Parathyroid adenoma (tissue), 2 donors: ENCODE measurements at regions not wholly inside any gene's neighbourhood (a gene's known extent, or its start where the extent isn't known, plus 50 kb on each side); places are given as distances from the start of the nearest gene placed in this dataset.

Source experiments
- H2AFZ ChIP-seq: fragments of 300-600 bp; sonication (generic); one replicate; pipeline ENCODE4 v1.7.0; 2017; ENCODE audit warnings: antibody characterized with exemption, mild to moderate bottlenecking
- H3K27ac ChIP-seq: fragments of 300-600 bp; sonication (generic); one replicate; pipeline ENCODE4 v1.7.0; 2017
- H3K27me3 ChIP-seq: fragments of 300-600 bp; sonication (generic); one replicate; pipeline ENCODE4 v1.7.0; 2017; ENCODE audit warnings: low read length; ENCODE audit not compliant: control insufficient read depth, insufficient read depth
- H3K36me3 ChIP-seq: fragments of 300-600 bp; sonication (generic); one replicate; pipeline ENCODE4 v1.7.0; 2017; ENCODE audit warnings: low read length; ENCODE audit not compliant: control insufficient read depth, insufficient read depth
- H3K4me1 ChIP-seq: fragments of 300-600 bp; sonication (generic); one replicate; pipeline ENCODE4 v1.7.0; 2017; ENCODE audit warnings: control low read depth
- H3K4me2 ChIP-seq: fragments of 300-600 bp; sonication (generic); one replicate; pipeline ENCODE4 v1.7.0; 2017; ENCODE audit warnings: low read length
- H3K4me3 ChIP-seq: fragments of 300-600 bp; sonication (generic); one replicate; pipeline ENCODE4 v1.7.0; 2017; ENCODE audit warnings: low read depth, low read length
- H3K79me2 ChIP-seq: fragments of 300-600 bp; sonication (generic); one replicate; pipeline ENCODE4 v1.7.0; 2017; ENCODE audit warnings: control low read depth
- H3K9ac ChIP-seq: fragments of 300-600 bp; sonication (generic); one replicate; pipeline ENCODE4 v1.7.0; 2017; ENCODE audit warnings: mild to moderate bottlenecking
- H3K9me3 ChIP-seq: fragments of 300-600 bp; sonication (generic); one replicate; pipeline ENCODE4 v1.7.0; 2017; ENCODE audit warnings: low read length; ENCODE audit not compliant: control insufficient read depth
- TF ChIP-seq, protein P1 (sequence below): fragments of 300-600 bp; sonication (generic); IDR thresholded peaks from one replicate; pipeline ENCODE4 v1.7.0; 2017; ENCODE audit warnings: antibody characterized with exemption, mild to moderate bottlenecking
- donor health status: primary hyperparathyroidism.

DNA sequence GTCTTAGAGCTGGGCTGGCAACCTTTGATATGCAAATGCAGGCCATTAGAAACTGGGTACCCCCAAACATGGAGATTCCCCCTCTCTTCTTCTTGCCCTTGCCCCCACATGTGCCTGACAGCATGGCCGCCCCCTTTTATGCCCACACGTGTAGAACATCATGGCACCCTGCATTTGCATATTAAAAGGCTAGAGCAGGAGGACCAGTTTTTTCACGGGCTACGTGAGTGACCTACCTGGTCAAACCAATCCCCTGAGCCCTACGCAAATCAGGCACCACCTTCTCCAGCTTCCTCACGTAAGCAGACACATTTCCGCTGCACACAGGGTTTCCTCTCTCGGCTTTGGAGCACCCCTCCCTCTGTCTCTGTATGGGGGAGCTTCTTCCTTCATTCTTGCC lies 110.9 kb upstream of the COPS8 start:
- Histone ChIP-seq H3K4me3 (no peak overlapping the region), H3K36me3 (no peaks in the 10 kb centered on the region), H3K4me2 (no peak overlapping the region), H3K27me3 (no peaks in the 10 kb centered on the region), H3K9ac (no peak overlapping the region), H3K4me1 (peaks cover 3% of the 10 kb centered on the region), H3K9me3 (no peaks in the 10 kb centered on the region), H3K27ac (no peak overlapping the region), H3K79me2 (no peaks in the 10 kb centered on the region), H2AFZ (no peak overlapping the region)
- TF ChIP-seq, protein P1, sequence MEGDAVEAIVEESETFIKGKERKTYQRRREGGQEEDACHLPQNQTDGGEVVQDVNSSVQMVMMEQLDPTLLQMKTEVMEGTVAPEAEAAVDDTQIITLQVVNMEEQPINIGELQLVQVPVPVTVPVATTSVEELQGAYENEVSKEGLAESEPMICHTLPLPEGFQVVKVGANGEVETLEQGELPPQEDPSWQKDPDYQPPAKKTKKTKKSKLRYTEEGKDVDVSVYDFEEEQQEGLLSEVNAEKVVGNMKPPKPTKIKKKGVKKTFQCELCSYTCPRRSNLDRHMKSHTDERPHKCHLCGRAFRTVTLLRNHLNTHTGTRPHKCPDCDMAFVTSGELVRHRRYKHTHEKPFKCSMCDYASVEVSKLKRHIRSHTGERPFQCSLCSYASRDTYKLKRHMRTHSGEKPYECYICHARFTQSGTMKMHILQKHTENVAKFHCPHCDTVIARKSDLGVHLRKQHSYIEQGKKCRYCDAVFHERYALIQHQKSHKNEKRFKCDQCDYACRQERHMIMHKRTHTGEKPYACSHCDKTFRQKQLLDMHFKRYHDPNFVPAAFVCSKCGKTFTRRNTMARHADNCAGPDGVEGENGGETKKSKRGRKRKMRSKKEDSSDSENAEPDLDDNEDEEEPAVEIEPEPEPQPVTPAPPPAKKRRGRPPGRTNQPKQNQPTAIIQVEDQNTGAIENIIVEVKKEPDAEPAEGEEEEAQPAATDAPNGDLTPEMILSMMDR, result no peak

DNA sequence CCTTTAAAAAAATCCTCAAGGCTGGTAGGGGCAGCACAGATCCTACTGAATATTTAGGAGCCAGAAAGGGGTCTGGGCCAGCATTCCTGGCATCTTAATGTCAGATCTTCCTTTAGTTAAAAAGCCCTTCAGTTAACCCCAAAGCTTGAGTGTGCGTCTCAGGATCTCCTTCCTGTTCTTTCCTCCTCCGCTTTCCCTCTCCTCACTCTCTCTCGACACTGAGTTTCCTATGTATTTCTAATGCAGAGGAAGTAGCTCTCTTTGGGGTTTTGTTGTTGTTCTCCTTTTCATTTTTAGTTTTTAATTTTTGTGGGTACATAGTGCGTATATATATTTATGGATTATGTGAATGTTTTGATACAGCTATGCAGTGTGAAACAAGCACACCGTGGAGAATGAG lies 109.9 kb upstream of the COPS8 start:
- TF ChIP-seq, protein P1, result no peak
- Histone ChIP-seq H3K79me2 (no peaks in the 10 kb centered on the region), H3K27me3 (no peaks in the 10 kb centered on the region), H2AFZ (no peak overlapping the region), H3K4me1 (peaks cover 3% of the 10 kb centered on the region), H3K27ac (no peak overlapping the region), H3K9ac (no peak overlapping the region), H3K4me2 (no peak overlapping the region), H3K36me3 (no peaks in the 10 kb centered on the region), H3K9me3 (no peaks in the 10 kb centered on the region), H3K4me3 (no peak overlapping the region)

GRCh38 chr2:236976266-236977062 lies 109.2 kb upstream of the COPS8 start:
- Histone ChIP-seq H3K27me3 (no peaks in the 10 kb centered on the region), H3K79me2 (no peaks in the 10 kb centered on the region), H3K9me3 (no peaks in the 10 kb centered on the region), H3K4me1 (peaks cover under 1% of the 10 kb centered on the region), H3K4me2 (no peak overlapping the region), H3K4me3 (no peak overlapping the region), H3K36me3 (no peaks in the 10 kb centered on the region), H2AFZ (no peak overlapping the region), H3K27ac (no peak overlapping the region), H3K9ac (no peak overlapping the region)
- TF ChIP-seq, protein P1, result no peak

DNA sequence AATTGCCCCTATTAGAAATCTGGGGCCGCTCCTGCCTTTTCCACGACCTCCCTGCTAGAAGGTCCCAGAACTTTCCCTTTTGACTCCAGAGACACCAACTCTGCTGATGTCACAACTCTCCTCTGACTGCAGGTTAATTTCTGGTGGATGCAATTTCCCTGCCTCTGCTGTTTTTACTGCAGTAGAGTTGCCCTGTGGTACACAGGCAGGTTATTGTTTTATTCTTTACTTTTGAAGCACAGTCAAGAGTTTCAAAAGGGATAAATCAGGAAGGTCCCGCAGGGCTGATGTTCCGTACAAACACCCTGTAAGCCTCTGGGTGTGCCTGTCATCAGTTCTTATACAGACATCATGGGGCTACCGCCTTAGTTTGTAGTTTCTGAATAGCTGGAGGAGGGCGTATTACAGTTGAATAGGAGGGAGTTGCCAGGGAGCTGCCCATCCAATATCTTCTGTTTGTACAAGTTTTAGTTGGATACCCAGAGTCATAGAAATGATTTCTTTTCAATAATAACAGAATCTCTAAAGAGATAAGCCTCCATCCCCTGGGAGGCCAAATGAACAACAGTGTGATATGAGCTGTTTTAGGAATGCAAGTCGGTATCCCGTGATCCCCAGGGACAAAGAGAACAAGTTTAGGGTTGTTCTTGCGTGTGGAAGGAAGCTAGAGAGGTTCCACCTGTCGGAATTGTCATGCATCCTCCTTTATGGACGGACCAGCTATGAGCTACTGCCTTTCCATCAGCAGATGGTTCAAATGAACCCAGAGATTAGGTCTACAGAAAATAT lies 108.4 kb upstream of the COPS8 start:
- Histone ChIP-seq H3K9me3 (no peaks in the 10 kb centered on the region), H3K4me3 (no peak overlapping the region), H3K9ac (no peak overlapping the region), H3K27ac (no peak overlapping the region), H2AFZ (no peak overlapping the region), H3K4me2 (no peak overlapping the region), H3K27me3 (no peaks in the 10 kb centered on the region), H3K36me3 (no peaks in the 10 kb centered on the region), H3K4me1 (no peaks in the 10 kb centered on the region), H3K79me2 (no peaks in the 10 kb centered on the region)
- TF ChIP-seq, protein P1, result no peak
